ENCODE measurements at regions not wholly inside any gene's neighbourhood (a gene's known extent, or its start where the extent isn't known, plus 50 kb on each side); places are given as distances from the start of the nearest gene placed in this dataset.

- no peak for TF ChIP-seq CTCF (IDR thresholded peaks at IDR 0.05)
- H3K9me3 ChIP-seq = peaks cover 31% of the 10 kb centered on the region
- ATAC-seq = no peak
- no peaks in the 10 kb centered on the region for H3K36me3 ChIP-seq (ENCODE audit: low read depth)
- intact Hi-C loops (cut with DNase I, micrococcal nuclease) = no loop called here
- H3K4me3 ChIP-seq = no peak overlapping the region
- no peaks in the 10 kb centered on the region for H3K4me1 ChIP-seq (ENCODE audit: low read depth)
- no peak for DNase-seq
Observed at GRCh38 chr13:65733110-65733509, 1497.0 kb downstream of the PCDH9 start.

- H3K4me3 ChIP-seq = no peak overlapping the region
- ATAC-seq = no peak
- H3K4me1 ChIP-seq (ENCODE audit: low read depth) = no peaks in the 10 kb centered on the region
- TF ChIP-seq CTCF (IDR thresholded peaks at IDR 0.05) = no peak
- DNase-seq = no peak
- no peaks in the 10 kb centered on the region for H3K36me3 ChIP-seq (ENCODE audit: low read depth)
- peaks cover 7% of the 10 kb centered on the region for H3K9me3 ChIP-seq
- intact Hi-C loops (cut with DNase I, micrococcal nuclease) = no loop called here
Observed at GRCh38 chr13:65727070-65727469, 1503.1 kb downstream of the PCDH9 start.

- Histone ChIP-seq H3K4me1 (ENCODE audit: low read depth) (no peaks in the 10 kb centered on the region), H3K9me3 (no peaks in the 10 kb centered on the region), H3K4me3 (no peak overlapping the region), H3K36me3 (ENCODE audit: low read depth) (no peaks in the 10 kb centered on the region)
- DNase-seq (no peak), ATAC-seq (no peak)
- intact Hi-C loops (cut with DNase I, micrococcal nuclease) = no loop called here
- TF ChIP-seq CTCF (IDR thresholded peaks at IDR 0.05) = no peak
Observed at GRCh38 chr13:65725006-65725405, 1505.1 kb downstream of the PCDH9 start.

GRCh38 chr13:65724226-65724625 lies 1505.9 kb downstream of the PCDH9 start:
- ATAC-seq (no peak), DNase-seq (no peak)
- Histone ChIP-seq H3K36me3 (ENCODE audit: low read depth) (no peaks in the 10 kb centered on the region), H3K4me1 (ENCODE audit: low read depth) (no peaks in the 10 kb centered on the region), H3K4me3 (no peak overlapping the region), H3K9me3 (no peaks in the 10 kb centered on the region)
- TF ChIP-seq CTCF (IDR thresholded peaks at IDR 0.05) = no peak
- intact Hi-C loops (cut with DNase I, micrococcal nuclease) = no loop called here

- DNase-seq (no peak), ATAC-seq (no peak)
- Histone ChIP-seq H3K36me3 (ENCODE audit: low read depth) (no peaks in the 10 kb centered on the region), H3K4me1 (ENCODE audit: low read depth) (no peaks in the 10 kb centered on the region), H3K4me3 (no peak overlapping the region), H3K9me3 (peaks cover 11% of the 10 kb centered on the region)
- no peak for TF ChIP-seq CTCF (IDR thresholded peaks at IDR 0.05)
- intact Hi-C loops (cut with DNase I, micrococcal nuclease) = no loop called here
Observed at GRCh38 chr13:65722506-65722905, 1507.6 kb downstream of the PCDH9 start.

GRCh38 chr13:65719831-65720230 lies 1510.3 kb downstream of the PCDH9 start:
- H3K4me3 ChIP-seq = no peak overlapping the region
- TF ChIP-seq CTCF (IDR thresholded peaks at IDR 0.05) = no peak
- DNase-seq (no peak), ATAC-seq (no peak)
- no peaks in the 10 kb centered on the region for H3K36me3 ChIP-seq (ENCODE audit: low read depth)
- peaks cover 22% of the 10 kb centered on the region for H3K9me3 ChIP-seq
- no peaks in the 10 kb centered on the region for H3K4me1 ChIP-seq (ENCODE audit: low read depth)
- intact Hi-C loops (cut with DNase I, micrococcal nuclease) = no loop called here

Data from mucosa of descending colon (tissue), 3 donors.